Right renal pelvis (tissue), 4 donors: ENCODE measurements at regions not wholly inside any gene's neighbourhood (a gene's known extent, or its start where the extent isn't known, plus 50 kb on each side); places are given as distances from the start of the nearest gene placed in this dataset.
A peak's percentile ranks its signal among the peaks of the same experiment; 100 is the strongest.

Experiments
- DNase-seq, 4 donors: peaks; one replicate each; pipeline ENCODE4 v3.0.0-alpha.2; 2013; ENCODE audit warnings: low read depth in 4 of 4, low spot score in 3 of 4, missing footprints in 1 of 4

- DNase-seq = no peak
These were observed 53.4 kb upstream of the STK17B start for GRCh38 chr2:196224756-196225155.

GRCh38 chr2:196225213-196225612 is 53.8 kb upstream of the STK17B start:
- DNase-seq = no peak

GRCh38 chr2:196226058-196226706 is 54.8 kb upstream of the STK17B start:
- no peak for DNase-seq

GRCh38 chr2:196226707-196227065 is 55.3 kb upstream of the STK17B start:
- DNase-seq = no peak

- no peak for DNase-seq
These were observed 57.6 kb upstream of the STK17B start for GRCh38 chr2:196229013-196229412.

- no peak for DNase-seq
These were observed 58.9 kb upstream of the STK17B start for GRCh38 chr2:196230061-196230854.

- DNase-seq = peak in 1 of 4 donors; percentile 13
These were observed 61.8 kb upstream of the STK17B start for GRCh38 chr2:196233021-196233804.

GRCh38 chr2:196233805-196234475 is 62.6 kb upstream of the STK17B start:
- DNase-seq = no peak

GRCh38 chr2:196234672-196235071 is 63.3 kb upstream of the STK17B start:
- DNase-seq = no peak

GRCh38 chr2:196238836-196239380 is 67.5 kb upstream of the STK17B start:
- no peak for DNase-seq

- DNase-seq = peak in 1 of 4 donors; percentile 4
These were observed 68.5 kb upstream of the STK17B start for GRCh38 chr2:196239622-196240587.

- no peak for DNase-seq
These were observed 69.8 kb upstream of the STK17B start for GRCh38 chr2:196241175-196241574.

GRCh38 chr2:196242131-196242620 is 70.8 kb upstream of the STK17B start:
- DNase-seq = no peak

- no peak for DNase-seq
These were observed 73.1 kb upstream of the STK17B start for GRCh38 chr2:196244516-196244915.

GRCh38 chr2:196244966-196245365 is 73.6 kb upstream of the STK17B start:
- no peak for DNase-seq

- DNase-seq = no peak
These were observed 74.2 kb upstream of the STK17B start for GRCh38 chr2:196245378-196246140.

GRCh38 chr2:196247114-196247975 is 76.0 kb upstream of the STK17B start:
- DNase-seq = no peak

GRCh38 chr2:196247976-196248280 is 76.5 kb upstream of the STK17B start:
- no peak for DNase-seq
